ENCODE measurements at regions not wholly inside any gene's neighbourhood (a gene's known extent, or its start where the extent isn't known, plus 50 kb on each side); places are given as distances from the start of the nearest gene placed in this dataset.

- no peaks in the 10 kb centered on the region for H3K36me3 Mint-ChIP-seq (ENCODE audit: low read depth)
- no peaks in the 10 kb centered on the region for H3K4me1 Mint-ChIP-seq (ENCODE audit: low read depth)
These were observed 368.7 kb downstream of the C12orf75 start for GRCh38 chr12:105699209-105699608.

GRCh38 chr12:105704787-105705186 lies 374.3 kb downstream of the C12orf75 start:
- H3K27me3 ChIP-seq (ENCODE audit: control insufficient read depth in 1 of 2, insufficient read depth in 2 of 2, low read length in 2 of 2), result no peaks in the 10 kb centered on the region
- TF ChIP-seq CTCF (IDR thresholded peaks at IDR 0.05), result no peak
- no peaks in the 10 kb centered on the region for H3K36me3 Mint-ChIP-seq (ENCODE audit: low read depth)
- no peaks in the 10 kb centered on the region for H3K36me3 ChIP-seq (ENCODE audit: insufficient read depth, low read length)
- no peaks in the 10 kb centered on the region for H3K4me1 ChIP-seq (ENCODE audit: insufficient read depth, low read length)
- ATAC-seq (ENCODE audit: poor library complexity) (no peak), DNase-seq (no peak)
- H3K9me3 ChIP-seq (ENCODE audit: control insufficient read depth in 1 of 2, insufficient read depth in 1 of 2, low read length in 2 of 2), result no peaks in the 10 kb centered on the region
- H3K4me3 Mint-ChIP-seq, result no peak overlapping the region
- no peak overlapping the region for H3K27ac ChIP-seq (ENCODE audit: low read depth in 1 of 2, low read length in 2 of 2)
- H3K4me3 ChIP-seq (ENCODE audit: low read length), result no peak overlapping the region
- H3K9me3 Mint-ChIP-seq, result peaks cover 8% of the 10 kb centered on the region
- ChIA-PET CTCF (no interaction called here), POLR2A (no interaction called here)
- H3K27ac Mint-ChIP-seq, result no peak overlapping the region
- intact Hi-C loops (cut with DNase I, micrococcal nuclease), result no loop called here
- no peaks in the 10 kb centered on the region for H3K4me1 Mint-ChIP-seq (ENCODE audit: low read depth)
- peaks cover 12% of the 10 kb centered on the region for H3K27me3 Mint-ChIP-seq

More at GRCh38 chr12:105699209-105699608, 368.7 kb downstream of the C12orf75 start:
- Histone ChIP-seq H3K9me3 (ENCODE audit: control insufficient read depth in 1 of 2, insufficient read depth in 1 of 2, low read length in 2 of 2) (peaks cover 0 to 4% of the 10 kb centered on the region in 2 experiments), H3K27me3 (ENCODE audit: control insufficient read depth in 1 of 2, insufficient read depth in 2 of 2, low read length in 2 of 2) (peaks cover 0 to 4% of the 10 kb centered on the region in 2 experiments), H3K4me3 (ENCODE audit: low read length) (no peak overlapping the region), H3K36me3 (ENCODE audit: insufficient read depth, low read length) (no peaks in the 10 kb centered on the region), H3K27ac (ENCODE audit: low read depth in 1 of 2, low read length in 2 of 2) (no peak overlapping the region), H3K4me1 (ENCODE audit: insufficient read depth, low read length) (no peaks in the 10 kb centered on the region)
- ATAC-seq (ENCODE audit: poor library complexity) (no peak), DNase-seq (no peak)
- intact Hi-C loops (cut with DNase I, micrococcal nuclease), result no loop called here
- CTCF ChIA-PET, result no interaction called here
- H3K9me3 Mint-ChIP-seq, result peaks cover 8% of the 10 kb centered on the region
- H3K27me3 Mint-ChIP-seq, result peaks cover 18% of the 10 kb centered on the region
- no peak overlapping the region for H3K27ac Mint-ChIP-seq
- H3K4me3 Mint-ChIP-seq, result no peak overlapping the region
- no peak for TF ChIP-seq CTCF (IDR thresholded peaks at IDR 0.05)
- POLR2A ChIA-PET, result no interaction called here

- intact Hi-C loops (cut with DNase I, micrococcal nuclease), result no loop called here
- Histone ChIP-seq H3K4me3 (ENCODE audit: low read length) (no peak overlapping the region), H3K27ac (ENCODE audit: low read depth in 1 of 2, low read length in 2 of 2) (no peak overlapping the region), H3K36me3 (ENCODE audit: insufficient read depth, low read length) (no peaks in the 10 kb centered on the region), H3K27me3 (ENCODE audit: control insufficient read depth in 1 of 2, insufficient read depth in 2 of 2, low read length in 2 of 2) (no peaks in the 10 kb centered on the region), H3K9me3 (ENCODE audit: control insufficient read depth in 1 of 2, insufficient read depth in 1 of 2, low read length in 2 of 2) (no peaks in the 10 kb centered on the region), H3K4me1 (ENCODE audit: insufficient read depth, low read length) (no peaks in the 10 kb centered on the region)
- Mint-ChIP-seq H3K36me3 (ENCODE audit: low read depth) (no peaks in the 10 kb centered on the region), H3K27me3 (peaks cover 11% of the 10 kb centered on the region), H3K4me1 (ENCODE audit: low read depth) (no peaks in the 10 kb centered on the region), H3K4me3 (no peak overlapping the region), H3K9me3 (peaks cover 8% of the 10 kb centered on the region), H3K27ac (no peak overlapping the region)
- no peak for ATAC-seq (ENCODE audit: poor library complexity)
- ChIA-PET CTCF (no interaction called here), POLR2A (no interaction called here)
- no peak for TF ChIP-seq CTCF (IDR thresholded peaks at IDR 0.05)
- no peak for DNase-seq
These were observed 374.7 kb downstream of the C12orf75 start for GRCh38 chr12:105705235-105705634.

Data from CD4-positive, alpha-beta T cell (primary cell).